ENCODE measurements at regions not wholly inside any gene's neighbourhood (a gene's known extent, or its start where the extent isn't known, plus 50 kb on each side); places are given as distances from the start of the nearest gene placed in this dataset.

GRCh38 chr18:51754566-51754965, 557.1 kb upstream of the MEX3C start:
- no peak overlapping the region for H3K9ac ChIP-seq (ENCODE audit: low read length)
- H3K9me3 ChIP-seq (ENCODE audit: control insufficient read depth in 1 of 2, insufficient read depth in 1 of 2, low read depth in 1 of 2, low read length in 2 of 2), result peaks cover 0 to 10% of the 10 kb centered on the region in 2 experiments; a peak in 2 of 4 replicates
- ATAC-seq (no peak), DNase-seq (ENCODE audit: low read depth, low spot score) (no peak)
- no peaks in the 10 kb centered on the region for H3K9me2 ChIP-seq (ENCODE audit: insufficient read depth)
- no peak for TF ChIP-seq CBX3 (IDR thresholded peaks at IDR 0.05; ENCODE audit: low read depth)
- TF ChIP-seq TCF7L2 (IDR thresholded peaks at IDR 0.05; ENCODE audit: borderline replicate concordance, extremely low read depth, insufficient read depth, insufficient read length), result no peak
- no peak for TF ChIP-seq EZH2phosphoT487 (IDR thresholded peaks at IDR 0.05; ENCODE audit: borderline replicate concordance)
- TF ChIP-seq YY1 (IDR thresholded peaks at IDR 0.05; ENCODE audit: extremely low read depth, insufficient replicate concordance, low read depth, low read length), result no peak
- no peak for TF ChIP-seq POLR2AphosphoS5 (IDR thresholded peaks at IDR 0.05; ENCODE audit: low read depth, low read length)
- TF ChIP-seq JUND (IDR thresholded peaks at IDR 0.05), result no peak
- TF ChIP-seq, protein P1, sequence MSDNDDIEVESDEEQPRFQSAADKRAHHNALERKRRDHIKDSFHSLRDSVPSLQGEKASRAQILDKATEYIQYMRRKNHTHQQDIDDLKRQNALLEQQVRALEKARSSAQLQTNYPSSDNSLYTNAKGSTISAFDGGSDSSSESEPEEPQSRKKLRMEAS (IDR thresholded peaks at IDR 0.05), result no peak
- TF ChIP-seq, protein P2, sequence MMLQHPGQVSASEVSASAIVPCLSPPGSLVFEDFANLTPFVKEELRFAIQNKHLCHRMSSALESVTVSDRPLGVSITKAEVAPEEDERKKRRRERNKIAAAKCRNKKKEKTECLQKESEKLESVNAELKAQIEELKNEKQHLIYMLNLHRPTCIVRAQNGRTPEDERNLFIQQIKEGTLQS (IDR thresholded peaks at IDR 0.05), result no peak
- no peak for TF ChIP-seq SRF (IDR thresholded peaks at IDR 0.05; ENCODE audit: low read depth)
- TF ChIP-seq, protein P3, sequence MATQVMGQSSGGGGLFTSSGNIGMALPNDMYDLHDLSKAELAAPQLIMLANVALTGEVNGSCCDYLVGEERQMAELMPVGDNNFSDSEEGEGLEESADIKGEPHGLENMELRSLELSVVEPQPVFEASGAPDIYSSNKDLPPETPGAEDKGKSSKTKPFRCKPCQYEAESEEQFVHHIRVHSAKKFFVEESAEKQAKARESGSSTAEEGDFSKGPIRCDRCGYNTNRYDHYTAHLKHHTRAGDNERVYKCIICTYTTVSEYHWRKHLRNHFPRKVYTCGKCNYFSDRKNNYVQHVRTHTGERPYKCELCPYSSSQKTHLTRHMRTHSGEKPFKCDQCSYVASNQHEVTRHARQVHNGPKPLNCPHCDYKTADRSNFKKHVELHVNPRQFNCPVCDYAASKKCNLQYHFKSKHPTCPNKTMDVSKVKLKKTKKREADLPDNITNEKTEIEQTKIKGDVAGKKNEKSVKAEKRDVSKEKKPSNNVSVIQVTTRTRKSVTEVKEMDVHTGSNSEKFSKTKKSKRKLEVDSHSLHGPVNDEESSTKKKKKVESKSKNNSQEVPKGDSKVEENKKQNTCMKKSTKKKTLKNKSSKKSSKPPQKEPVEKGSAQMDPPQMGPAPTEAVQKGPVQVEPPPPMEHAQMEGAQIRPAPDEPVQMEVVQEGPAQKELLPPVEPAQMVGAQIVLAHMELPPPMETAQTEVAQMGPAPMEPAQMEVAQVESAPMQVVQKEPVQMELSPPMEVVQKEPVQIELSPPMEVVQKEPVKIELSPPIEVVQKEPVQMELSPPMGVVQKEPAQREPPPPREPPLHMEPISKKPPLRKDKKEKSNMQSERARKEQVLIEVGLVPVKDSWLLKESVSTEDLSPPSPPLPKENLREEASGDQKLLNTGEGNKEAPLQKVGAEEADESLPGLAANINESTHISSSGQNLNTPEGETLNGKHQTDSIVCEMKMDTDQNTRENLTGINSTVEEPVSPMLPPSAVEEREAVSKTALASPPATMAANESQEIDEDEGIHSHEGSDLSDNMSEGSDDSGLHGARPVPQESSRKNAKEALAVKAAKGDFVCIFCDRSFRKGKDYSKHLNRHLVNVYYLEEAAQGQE (IDR thresholded peaks at IDR 0.05; ENCODE audit: low read depth), result no peak
- TF ChIP-seq, protein P4, sequence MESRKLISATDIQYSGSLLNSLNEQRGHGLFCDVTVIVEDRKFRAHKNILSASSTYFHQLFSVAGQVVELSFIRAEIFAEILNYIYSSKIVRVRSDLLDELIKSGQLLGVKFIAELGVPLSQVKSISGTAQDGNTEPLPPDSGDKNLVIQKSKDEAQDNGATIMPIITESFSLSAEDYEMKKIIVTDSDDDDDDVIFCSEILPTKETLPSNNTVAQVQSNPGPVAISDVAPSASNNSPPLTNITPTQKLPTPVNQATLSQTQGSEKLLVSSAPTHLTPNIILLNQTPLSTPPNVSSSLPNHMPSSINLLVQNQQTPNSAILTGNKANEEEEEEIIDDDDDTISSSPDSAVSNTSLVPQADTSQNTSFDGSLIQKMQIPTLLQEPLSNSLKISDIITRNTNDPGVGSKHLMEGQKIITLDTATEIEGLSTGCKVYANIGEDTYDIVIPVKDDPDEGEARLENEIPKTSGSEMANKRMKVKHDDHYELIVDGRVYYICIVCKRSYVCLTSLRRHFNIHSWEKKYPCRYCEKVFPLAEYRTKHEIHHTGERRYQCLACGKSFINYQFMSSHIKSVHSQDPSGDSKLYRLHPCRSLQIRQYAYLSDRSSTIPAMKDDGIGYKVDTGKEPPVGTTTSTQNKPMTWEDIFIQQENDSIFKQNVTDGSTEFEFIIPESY (IDR thresholded peaks at IDR 0.05; ENCODE audit: extremely low read depth, insufficient replicate concordance, low read length), result no peak
- TF ChIP-seq, protein P5, sequence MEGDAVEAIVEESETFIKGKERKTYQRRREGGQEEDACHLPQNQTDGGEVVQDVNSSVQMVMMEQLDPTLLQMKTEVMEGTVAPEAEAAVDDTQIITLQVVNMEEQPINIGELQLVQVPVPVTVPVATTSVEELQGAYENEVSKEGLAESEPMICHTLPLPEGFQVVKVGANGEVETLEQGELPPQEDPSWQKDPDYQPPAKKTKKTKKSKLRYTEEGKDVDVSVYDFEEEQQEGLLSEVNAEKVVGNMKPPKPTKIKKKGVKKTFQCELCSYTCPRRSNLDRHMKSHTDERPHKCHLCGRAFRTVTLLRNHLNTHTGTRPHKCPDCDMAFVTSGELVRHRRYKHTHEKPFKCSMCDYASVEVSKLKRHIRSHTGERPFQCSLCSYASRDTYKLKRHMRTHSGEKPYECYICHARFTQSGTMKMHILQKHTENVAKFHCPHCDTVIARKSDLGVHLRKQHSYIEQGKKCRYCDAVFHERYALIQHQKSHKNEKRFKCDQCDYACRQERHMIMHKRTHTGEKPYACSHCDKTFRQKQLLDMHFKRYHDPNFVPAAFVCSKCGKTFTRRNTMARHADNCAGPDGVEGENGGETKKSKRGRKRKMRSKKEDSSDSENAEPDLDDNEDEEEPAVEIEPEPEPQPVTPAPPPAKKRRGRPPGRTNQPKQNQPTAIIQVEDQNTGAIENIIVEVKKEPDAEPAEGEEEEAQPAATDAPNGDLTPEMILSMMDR (IDR thresholded peaks at IDR 0.05 in 2 of 3, conservative IDR thresholded peaks at IDR 0.05 in 1 of 3; ENCODE audit: borderline replicate concordance in 1 of 3, insufficient read depth in 1 of 3, low read depth in 2 of 3, low read length in 2 of 3), result no peak
- TF ChIP-seq ELF1 (IDR thresholded peaks at IDR 0.05; ENCODE audit: borderline replicate concordance, low read depth), result no peak
- TF ChIP-seq ZNF274 (IDR thresholded peaks at IDR 0.05; ENCODE audit: low read depth, low read length), result no peak
- no peak for TF ChIP-seq ZFX (IDR thresholded peaks at IDR 0.05)
- TF ChIP-seq SP1 (IDR thresholded peaks at IDR 0.05; ENCODE audit: low read depth), result no peak
- TF ChIP-seq CEBPB (IDR thresholded peaks at IDR 0.05; ENCODE audit: low read depth), result no peak
- no peak overlapping the region for H2AFZ ChIP-seq (ENCODE audit: low read depth, low read length, poor library complexity, severe bottlenecking)
- no peaks in the 10 kb centered on the region for H3K27me3 ChIP-seq (ENCODE audit: insufficient read depth, low read length)
- BruUV-seq (replicated peaks), result no TSS peak
- intact Hi-C loops (cut with micrococcal nuclease), result no loop called here
- ChIA-PET RAD21 (ENCODE audit: low non-redundant PET in 1 of 2, low total read pairs in 2 of 2, uncharacterized antibody in 2 of 2, unreplicated experiment in 2 of 2) (no interaction called here), POLR2A (no interaction called here), CTCF (no interaction called here)
- no peak overlapping the region for H3K27ac ChIP-seq (ENCODE audit: low read depth, low read length)
- no peaks in the 10 kb centered on the region for H4K20me1 ChIP-seq (ENCODE audit: insufficient read depth)
- H3K4me1 ChIP-seq (ENCODE audit: control insufficient read depth in 1 of 2, insufficient read depth in 2 of 2, low read length in 2 of 2), result no peaks in the 10 kb centered on the region
- no peak overlapping the region for H3K4me3 ChIP-seq (replicated peaks in 1 of 2; ENCODE audit: low read depth in 1 of 2, low read length in 2 of 2)
- no peak overlapping the region for H3K4me2 ChIP-seq (ENCODE audit: low read length)
- H3K36me3 ChIP-seq (ENCODE audit: control insufficient read depth in 1 of 2, insufficient read depth in 2 of 2, low read length in 2 of 2), result no peaks in the 10 kb centered on the region
- H3K79me2 ChIP-seq (ENCODE audit: insufficient read depth, low read length), result no peaks in the 10 kb centered on the region

Data from HCT116 (cell line).